Mesodermal cell (in vitro differentiated cells): ENCODE measurements at regions not wholly inside any gene's neighbourhood (a gene's known extent, or its start where the extent isn't known, plus 50 kb on each side); places are given as distances from the start of the nearest gene placed in this dataset.
A peak's percentile ranks its signal among the peaks of the same experiment; 100 is the strongest.
"Not testable (repeated sequence)": the region's sequence is repeated elsewhere in the genome, so short reads cannot be mapped to it uniquely, and the experiment has no call there.

ENCODE experiments used
- H3K27ac ChIP-seq: 2 replicates; pipeline ENCODE4 v1.7.0; 2013; ENCODE audit warnings: mild to moderate bottlenecking, low read depth, low read length, moderate library complexity; ENCODE audit not compliant: severe bottlenecking
- H3K36me3 ChIP-seq: 2 replicates; pipeline ENCODE4 v1.7.1; 2013; ENCODE audit warnings: mild to moderate bottlenecking, low read length, moderate library complexity; ENCODE audit not compliant: control insufficient read depth, insufficient read depth
- H3K4me1 ChIP-seq: one replicate; pipeline ENCODE4 v1.7.1; 2013; ENCODE audit warnings: mild to moderate bottlenecking, low read length; ENCODE audit not compliant: insufficient read depth, control insufficient read depth, poor library complexity, severe bottlenecking
- H3K4me3 ChIP-seq: 2 replicates; pipeline ENCODE4 v1.7.0; 2013; ENCODE audit warnings: low read length, control low read depth, mild to moderate bottlenecking; ENCODE audit not compliant: insufficient read depth, poor library complexity, severe bottlenecking; ENCODE audit errors: extremely low read depth
- H3K9me3 ChIP-seq: 2 replicates; pipeline ENCODE4 v1.7.1; 2013; ENCODE audit warnings: mild to moderate bottlenecking, low read length, moderate library complexity; ENCODE audit not compliant: control insufficient read depth
- WGBS, 2 experiments: methylation state at CpG; one replicate each; pipeline ENCODE4 v1.1.5; 2013; ENCODE audit warnings: missing lambda C conversion rate in 2 of 2; ENCODE audit not compliant: insufficient coverage in 2 of 2; 5-methylcytosine and 5-hydroxymethylcytosine counted together

GRCh38 chr1:148355976-148356375 is 127.1 kb downstream of the PPIAL4G start:
- Histone ChIP-seq H3K4me1 (no peaks in the 10 kb centered on the region), H3K27ac (no peak overlapping the region), H3K9me3 (no peaks in the 10 kb centered on the region), H3K36me3 (no peaks in the 10 kb centered on the region), H3K4me3 (no peak overlapping the region)
- 93 to 100% methylated on average over 2 of the region's 2 CpGs for WGBS, 2 experiments

- no peak overlapping the region for H3K4me3 ChIP-seq
Observed at GRCh38 chr1:148354913-148355308, 128.2 kb downstream of the PPIAL4G start.

GRCh38 chr1:148354284-148354912 is 128.7 kb downstream of the PPIAL4G start:
- H3K36me3 ChIP-seq, result no peaks in the 10 kb centered on the region
- H3K9me3 ChIP-seq, result no peaks in the 10 kb centered on the region
- WGBS, 2 experiments, result 21 to 34% methylated on average over 18 to 35 of the region's 36 CpGs
- H3K4me1 ChIP-seq, result no peaks in the 10 kb centered on the region
- H3K27ac ChIP-seq, result no peak overlapping the region
- peak overlapping the region; percentile 28 for H3K4me3 ChIP-seq

More at GRCh38 chr1:148354913-148355308, 128.2 kb downstream of the PPIAL4G start:
- 77 to 89% methylated on average over 13 to 14 of the region's 15 CpGs for WGBS, 2 experiments
- Histone ChIP-seq H3K36me3 (no peaks in the 10 kb centered on the region), H3K4me1 (no peaks in the 10 kb centered on the region), H3K9me3 (no peaks in the 10 kb centered on the region), H3K27ac (no peak overlapping the region)

GRCh38 chr1:148353461-148354283 is 129.4 kb downstream of the PPIAL4G start:
- WGBS, 2 experiments, result 11 to 15% methylated on average over 19 to 23 of the region's 31 CpGs
- no peak overlapping the region for H3K27ac ChIP-seq
- H3K4me1 ChIP-seq, result no peaks in the 10 kb centered on the region
- H3K4me3 ChIP-seq, result peak overlapping the region; percentile 28
- H3K9me3 ChIP-seq, result no peaks in the 10 kb centered on the region
- no peaks in the 10 kb centered on the region for H3K36me3 ChIP-seq

GRCh38 chr1:148352470-148353053 is 130.5 kb downstream of the PPIAL4G start:
- no peaks in the 10 kb centered on the region for H3K36me3 ChIP-seq
- H3K4me1 ChIP-seq, result no peaks in the 10 kb centered on the region
- H3K9me3 ChIP-seq, result no peaks in the 10 kb centered on the region
- no peak overlapping the region for H3K4me3 ChIP-seq
- H3K27ac ChIP-seq, result no peak overlapping the region
- WGBS, 2 experiments, result 90 to 95% methylated on average over 3 to 6 of the region's 8 CpGs

- Histone ChIP-seq H3K27ac (no peak overlapping the region), H3K4me1 (no peaks in the 10 kb centered on the region), H3K36me3 (no peaks in the 10 kb centered on the region), H3K4me3 (no peak overlapping the region), H3K9me3 (no peaks in the 10 kb centered on the region)
Observed at GRCh38 chr1:148347781-148348180, 135.3 kb downstream of the PPIAL4G start.

- not testable (repeated sequence) for H3K4me1 ChIP-seq, H3K9me3 ChIP-seq, H3K36me3 ChIP-seq, H3K4me3 ChIP-seq, H3K27ac ChIP-seq
- 0% methylated on average over 1 to 2 of the region's 3 CpGs for WGBS, 2 experiments
Observed at GRCh38 chr1:148345659-148346151, 137.4 kb downstream of the PPIAL4G start.

GRCh38 chr1:148344651-148345050 is 138.5 kb downstream of the PPIAL4G start:
- not testable (repeated sequence) for H3K9me3 ChIP-seq, H3K4me1 ChIP-seq, H3K4me3 ChIP-seq, H3K27ac ChIP-seq, H3K36me3 ChIP-seq
- no CpG with 5 or more reads among the region's 2 CpGs for WGBS, 2 experiments

GRCh38 chr1:148341729-148342128 is 141.4 kb downstream of the PPIAL4G start:
- H3K36me3 ChIP-seq, H3K4me1 ChIP-seq, H3K4me3 ChIP-seq, H3K9me3 ChIP-seq, H3K27ac ChIP-seq: not testable (repeated sequence)
- no CpG with 5 or more reads among the region's 1 CpG for WGBS, 2 experiments

- H3K9me3 ChIP-seq, H3K4me3 ChIP-seq, H3K36me3 ChIP-seq, H3K27ac ChIP-seq, H3K4me1 ChIP-seq: not testable (repeated sequence)
- 80 to 94% methylated on average over 1 to 2 of the region's 5 CpGs for WGBS, 2 experiments
Observed at GRCh38 chr1:148336121-148336918, 146.8 kb downstream of the PPIAL4G start.
